ENCODE measurements at regions not wholly inside any gene's neighbourhood (a gene's known extent, or its start where the extent isn't known, plus 50 kb on each side); places are given as distances from the start of the nearest gene placed in this dataset.

GRCh38 chr11:111095327-111095726 is 150.2 kb upstream of the POU2AF2 start:
- no peak for DNase-seq (ENCODE audit: low spot score)

GRCh38 chr11:111093061-111093460 is 152.5 kb upstream of the POU2AF2 start:
- no peak for DNase-seq (ENCODE audit: low spot score)

GRCh38 chr11:111091321-111091938 is 154.1 kb upstream of the POU2AF2 start:
- peak; percentile 41 for DNase-seq (ENCODE audit: low spot score)

- no peak for DNase-seq (ENCODE audit: low spot score)
These were observed 155.8 kb upstream of the POU2AF2 start for GRCh38 chr11:111089759-111090158.

GRCh38 chr11:111088847-111089355 is 156.6 kb upstream of the POU2AF2 start:
- DNase-seq (ENCODE audit: low spot score) = no peak

- DNase-seq (ENCODE audit: low spot score) = no peak
These were observed 159.5 kb upstream of the POU2AF2 start for GRCh38 chr11:111086058-111086457.

GRCh38 chr11:111082664-111083063 is 162.9 kb upstream of the POU2AF2 start:
- DNase-seq (ENCODE audit: low spot score) = no peak

- no peak for DNase-seq (ENCODE audit: low spot score)
These were observed 164.5 kb upstream of the POU2AF2 start for GRCh38 chr11:111081021-111081511.

- no peak for DNase-seq (ENCODE audit: low spot score)
These were observed 167.8 kb upstream of the POU2AF2 start for GRCh38 chr11:111077530-111078322.

- DNase-seq (ENCODE audit: low spot score) = peak; percentile 14
These were observed 176.5 kb upstream of the POU2AF2 start for GRCh38 chr11:111069066-111069465.

GRCh38 chr11:111067994-111068393 is 177.5 kb upstream of the POU2AF2 start:
- no peak for DNase-seq (ENCODE audit: low spot score)

- DNase-seq (ENCODE audit: low spot score) = no peak
These were observed 178.7 kb upstream of the POU2AF2 start for GRCh38 chr11:111066846-111067245.

GRCh38 chr11:111063726-111064517 is 181.6 kb upstream of the POU2AF2 start:
- DNase-seq (ENCODE audit: low spot score) = peak; percentile 53

- no peak for DNase-seq (ENCODE audit: low spot score)
These were observed 183.1 kb upstream of the POU2AF2 start for GRCh38 chr11:111062420-111062819.

- no peak for DNase-seq (ENCODE audit: low spot score)
These were observed 185.8 kb upstream of the POU2AF2 start for GRCh38 chr11:111059726-111060125.

- no peak for DNase-seq (ENCODE audit: low spot score)
These were observed 196.4 kb upstream of the POU2AF2 start for GRCh38 chr11:111049131-111049530.

GRCh38 chr11:111047374-111047773 is 198.2 kb upstream of the POU2AF2 start:
- no peak for DNase-seq (ENCODE audit: low spot score)

- peak; percentile 16 for DNase-seq (ENCODE audit: low spot score)
These were observed 199.2 kb upstream of the POU2AF2 start for GRCh38 chr11:111046291-111046690.

GRCh38 chr11:111045874-111046273 is 199.7 kb upstream of the POU2AF2 start:
- no peak for DNase-seq (ENCODE audit: low spot score)

- DNase-seq (ENCODE audit: low spot score) = no peak
These were observed 200.1 kb upstream of the POU2AF2 start for GRCh38 chr11:111045407-111045803.

- no peak for DNase-seq (ENCODE audit: low spot score)
These were observed 200.6 kb upstream of the POU2AF2 start for GRCh38 chr11:111044751-111045406.

GRCh38 chr11:111039982-111040381 is 205.5 kb upstream of the POU2AF2 start:
- DNase-seq (ENCODE audit: low spot score) = no peak

Data from AG20443 (cell line).